IMR-90 (cell line): ENCODE measurements at regions not wholly inside any gene's neighbourhood (a gene's known extent, or its start where the extent isn't known, plus 50 kb on each side); places are given as distances from the start of the nearest gene placed in this dataset.

Source experiments
- ATAC-seq: fragments of 200-7000 bp; cut with Tn5 transposase; 2 replicates; pipeline ENCODE4 v1.9.1; 2020; ENCODE audit warnings: low read depth, mild to moderate bottlenecking, moderate library complexity
- BruUV-seq: library from RNA; stranded (reverse); fragments of 400-500 nt; replicated peaks from 2 replicates; lab custom pipeline; 2021; lab: Mats Ljungman, UMichigan
- CTCF ChIA-PET: fragments of 300-600 bp; formaldehyde crosslinking; extraction: SDS; loops from one replicate; lab custom pipeline; 2021; ENCODE audit warnings: antibody characterized with exemption; lab: Yijun Ruan, JAX
- POLR2A ChIA-PET: fragments of 300-600 bp; sonication (Branson Sonifier 250); formaldehyde crosslinking; loops from one replicate; lab custom pipeline; 2022; ENCODE audit warnings: antibody characterized with exemption; ENCODE audit not compliant: unreplicated experiment; lab: Charles Lee
- DNase-seq: peaks from one replicate; pipeline ENCODE4 v3.0.0; 2013
- H2AFZ ChIP-seq: replicated peaks from 2 replicates; pipeline ENCODE3; 2013; ENCODE audit warnings: low read length, mild to moderate bottlenecking; ENCODE audit not compliant: poor library complexity
- H2AK5ac ChIP-seq: 2 replicates; pipeline ENCODE4 v1.6.1; 2013; ENCODE audit warnings: low read depth, low read length, inconsistent platforms
- H2AK9ac ChIP-seq: replicated peaks from 2 replicates; pipeline ENCODE3; 2013; ENCODE audit warnings: mild to moderate bottlenecking, low read depth, low read length, moderate library complexity; ENCODE audit not compliant: poor library complexity
- H2BK120ac ChIP-seq: 2 replicates; pipeline ENCODE4 v1.6.1; 2013; ENCODE audit warnings: low read depth, low read length, inconsistent platforms
- H2BK15ac ChIP-seq: 3 replicates; pipeline ENCODE4 v1.6.1; 2013; ENCODE audit warnings: low read depth, low read length, inconsistent platforms
- H2BK20ac ChIP-seq: 2 replicates; pipeline ENCODE4 v1.6.1; 2013; ENCODE audit warnings: low read depth, mild to moderate bottlenecking, inconsistent platforms, low read length, moderate library complexity
- H2BK5ac ChIP-seq: 2 replicates; pipeline ENCODE4 v1.6.1; 2013; ENCODE audit warnings: mild to moderate bottlenecking, low read depth, low read length, inconsistent platforms; ENCODE audit not compliant: poor library complexity, severe bottlenecking
- H3K14ac ChIP-seq: replicated peaks from 2 replicates; pipeline ENCODE4 v1.6.1; 2013; ENCODE audit warnings: low read depth, low read length, inconsistent platforms
- H3K18ac ChIP-seq: 2 replicates; pipeline ENCODE4 v1.6.1; 2013; ENCODE audit warnings: low read depth, low read length, control low read depth
- H3K23ac ChIP-seq: 2 replicates; pipeline ENCODE4 v1.6.1; 2013; ENCODE audit warnings: low read depth, low read length, inconsistent platforms
- H3K27ac ChIP-seq: 2 replicates; pipeline ENCODE4 v1.5.1; 2013; ENCODE audit warnings: mild to moderate bottlenecking, control low read depth, low read length; ENCODE audit not compliant: insufficient read depth
- H3K27me3 ChIP-seq: 2 replicates; pipeline ENCODE4 v1.6.1; 2013; ENCODE audit warnings: low read length; ENCODE audit not compliant: control insufficient read depth, insufficient read depth
- H3K36me3 ChIP-seq: 2 replicates; pipeline ENCODE4 v1.6.1; 2013; ENCODE audit warnings: low read length, mixed read lengths; ENCODE audit not compliant: control insufficient read depth, insufficient read depth
- H3K4ac ChIP-seq: 2 replicates; pipeline ENCODE4 v1.6.1; 2013; ENCODE audit warnings: low read depth, low read length, inconsistent platforms
- H3K4me1 ChIP-seq: 2 replicates; pipeline ENCODE4 v1.6.1; 2013; ENCODE audit warnings: low read length, mixed read lengths; ENCODE audit not compliant: control insufficient read depth, insufficient read depth
- H3K4me2 ChIP-seq: 2 replicates; pipeline ENCODE4 v1.6.1; 2013; ENCODE audit warnings: low read depth, mild to moderate bottlenecking, control low read depth, low read length, moderate library complexity
- H3K4me3 ChIP-seq: 2 replicates; pipeline ENCODE4 v1.5.1; 2013; ENCODE audit warnings: low read depth, mild to moderate bottlenecking, control low read depth, low read length, moderate library complexity; ENCODE audit not compliant: insufficient read depth
- H3K56ac ChIP-seq: 2 replicates; pipeline ENCODE4 v1.6.1; 2013; ENCODE audit warnings: low read length, inconsistent platforms; ENCODE audit not compliant: insufficient read depth; ENCODE audit errors: extremely low read depth
- H3K79me1 ChIP-seq, 2 experiments: 2 replicates each; pipeline ENCODE4 v1.6.1; 2013; ENCODE audit warnings: low read length in 2 of 2, inconsistent platforms in 1 of 2, low read depth in 1 of 2
- H3K9ac ChIP-seq: 2 replicates; pipeline ENCODE4 v1.6.1; 2013; ENCODE audit warnings: low read depth, low read length, control low read depth
- H3K9me1 ChIP-seq: 2 replicates; pipeline ENCODE4 v1.6.1; 2013; ENCODE audit warnings: low read length, inconsistent platforms; ENCODE audit not compliant: insufficient read depth
- H3K9me3 ChIP-seq: 2 replicates; pipeline ENCODE4 v1.6.1; 2013; ENCODE audit warnings: low read length; ENCODE audit not compliant: control insufficient read depth, insufficient read depth
- H4K20me1 ChIP-seq: 2 replicates; pipeline ENCODE4 v1.6.1; 2013; ENCODE audit warnings: low read length, inconsistent platforms; ENCODE audit not compliant: insufficient read depth
- H4K5ac ChIP-seq: 2 replicates; pipeline ENCODE4 v1.6.1; 2013; ENCODE audit warnings: mild to moderate bottlenecking, low read depth, low read length, control low read depth
- H4K8ac ChIP-seq, 2 experiments: 2 replicates each; pipeline ENCODE4 v1.6.1; 2013; ENCODE audit warnings: low read depth in 2 of 2, low read length in 2 of 2, control low read depth in 1 of 2, inconsistent platforms in 1 of 2
- H4K91ac ChIP-seq: 2 replicates; pipeline ENCODE4 v1.6.1; 2013; ENCODE audit warnings: low read depth, low read length, inconsistent platforms; ENCODE audit not compliant: insufficient read depth
- POLR2A ChIP-seq: IDR thresholded peaks from 2 replicates; pipeline ENCODE4 v1.6.1; 2012; ENCODE audit warnings: mild to moderate bottlenecking, low read depth, low read length
- WGBS, 2 experiments: methylation state at CpG; one replicate each; pipeline versions ENCODE4 v1.1.5 to v1.1.7; 2013; ENCODE audit warnings: missing lambda C conversion rate in 2 of 2; ENCODE audit not compliant: insufficient read length in 1 of 2; ENCODE audit errors: extremely low coverage in 2 of 2; 5-methylcytosine and 5-hydroxymethylcytosine counted together
- dilution Hi-C: fragments of 300-500 bp; cut with HindIII; formaldehyde crosslinking; loops from one replicate; pipeline ENCODE4 v1.14.3; 2018; ENCODE audit warnings: low sequenced_read_pairs; ENCODE audit not compliant: unreplicated experiment
- in situ Hi-C: fragments of 300-500 bp; cut with MboI; formaldehyde crosslinking; loops from 3 replicates; pipeline ENCODE4 v1.14.3; 2019; ENCODE audit warnings: low sequenced_read_pairs, inconsistent platforms, mixed read lengths
- intact Hi-C: fragments of 100-400 bp; cut with micrococcal nuclease; formaldehyde crosslinking; loops from 2 replicates; pipeline ENCODE4 v1.10.0; 2022

DNA sequence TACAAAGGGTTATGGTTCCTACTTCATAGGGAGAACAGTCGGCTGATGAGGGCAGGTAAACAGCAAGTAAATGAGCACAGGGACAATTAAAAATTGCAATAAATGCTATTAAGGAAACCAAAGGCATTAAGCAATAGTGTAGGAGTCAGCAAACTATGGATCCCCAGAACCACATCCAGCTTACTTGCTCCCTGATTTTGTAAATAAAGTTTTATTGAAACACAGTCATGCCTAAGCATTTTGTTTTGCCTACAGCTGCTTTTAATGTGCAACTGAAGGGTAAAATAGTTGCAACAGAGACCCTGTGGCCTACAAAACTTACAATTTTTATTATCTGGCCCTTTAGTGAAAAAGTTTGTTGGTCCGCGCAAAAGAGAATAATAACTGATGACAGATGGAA lies 351.2 kb upstream of the NR2F2 start:
- no peaks in the 10 kb centered on the region for H3K79me1 ChIP-seq
- no peaks in the 10 kb centered on the region for H3K4me1 ChIP-seq
- H2BK15ac ChIP-seq, result no peak overlapping the region
- no peak overlapping the region for H3K27ac ChIP-seq
- H3K4me3 ChIP-seq, result no peak overlapping the region
- dilution Hi-C loops (no loop called here), intact Hi-C loops (no loop called here), in situ Hi-C loops (no loop called here)
- DNase-seq (no peak), ATAC-seq (no peak)
- H3K27me3 ChIP-seq, result no peaks in the 10 kb centered on the region; the same call in 1 of the 2 replicates
- no peaks in the 10 kb centered on the region for H3K9me1 ChIP-seq
- H3K9me3 ChIP-seq, result no peaks in the 10 kb centered on the region
- no peaks in the 10 kb centered on the region for H4K20me1 ChIP-seq
- no peak overlapping the region for H3K4me2 ChIP-seq
- H3K56ac ChIP-seq, result no peak overlapping the region
- no peak overlapping the region for H4K5ac ChIP-seq
- no peak overlapping the region for H2AK9ac ChIP-seq
- H3K18ac ChIP-seq, result no peak overlapping the region
- no peak overlapping the region for H2AFZ ChIP-seq
- ChIA-PET CTCF (no interaction called here), POLR2A (no interaction called here)
- BruUV-seq, result no TSS peak
- no peak overlapping the region for H3K14ac ChIP-seq
- H2BK20ac ChIP-seq, result no peak overlapping the region
- H3K23ac ChIP-seq, result no peak overlapping the region
- no peak overlapping the region for H4K8ac ChIP-seq
- no CpG with 5 or more reads among the region's 3 CpGs for WGBS, 2 experiments
- no peak overlapping the region for H2AK5ac ChIP-seq
- no peak overlapping the region for H2BK5ac ChIP-seq
- H4K91ac ChIP-seq, result no peak overlapping the region
- no peak for TF ChIP-seq POLR2A
- H2BK120ac ChIP-seq, result no peak overlapping the region
- no peaks in the 10 kb centered on the region for H3K36me3 ChIP-seq
- no peak overlapping the region for H3K9ac ChIP-seq
- H3K4ac ChIP-seq, result no peak overlapping the region
